Ureter (tissue), 1 donor: ENCODE measurements at regions not wholly inside any gene's neighbourhood (a gene's known extent, or its start where the extent isn't known, plus 50 kb on each side); places are given as distances from the start of the nearest gene placed in this dataset.
"Not testable (repeated sequence)": the region's sequence is repeated elsewhere in the genome, so short reads cannot be mapped to it uniquely, and the experiment has no call there.

Experiments used
- DNase-seq: peaks from one replicate; pipeline ENCODE4 v3.0.0-alpha.2; 2020; ENCODE audit warnings: low spot score
- donor health status: DM: yes; HTN: yes; CAD: no.

DNA sequence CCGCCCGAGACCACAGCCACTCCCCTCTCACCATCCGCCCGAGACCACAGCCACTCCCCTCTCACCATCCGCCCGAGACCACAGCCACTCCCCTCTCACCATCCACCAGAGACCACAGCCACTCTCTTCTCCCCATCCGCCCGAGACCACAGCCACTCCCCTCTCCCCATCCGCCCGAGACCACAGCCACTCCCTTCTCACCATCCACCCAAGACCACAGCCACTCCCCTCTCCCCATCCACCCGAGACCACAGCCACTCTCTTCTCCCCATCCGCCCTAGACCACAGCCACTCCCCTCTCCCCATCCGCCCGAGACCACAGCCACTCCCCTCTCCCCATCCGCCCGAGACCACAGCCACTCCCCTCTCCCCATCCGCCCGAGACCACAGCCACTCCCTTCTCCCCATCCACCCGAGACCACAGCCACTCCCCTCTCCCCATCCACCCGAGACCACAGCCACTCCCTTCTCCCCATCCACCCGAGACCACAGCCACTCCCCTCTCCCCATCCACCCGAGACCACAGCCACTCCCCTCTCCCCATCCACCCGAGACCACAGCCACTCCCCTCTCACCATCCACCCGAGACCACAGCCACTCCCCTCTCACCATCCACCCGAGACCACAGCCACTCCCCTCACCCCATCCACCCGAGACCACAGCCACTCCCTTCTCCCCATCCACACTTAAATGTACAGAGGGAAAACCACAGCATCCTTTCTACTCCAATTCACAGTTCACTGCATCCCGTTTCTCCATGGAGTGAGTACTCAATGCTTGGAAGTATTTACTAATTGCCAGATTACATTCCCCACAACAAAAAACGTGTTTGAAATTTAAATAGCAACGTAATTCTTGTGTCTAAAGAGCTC, 83.5 kb upstream of the SFSWAP start:
- not testable (repeated sequence) for DNase-seq

DNA sequence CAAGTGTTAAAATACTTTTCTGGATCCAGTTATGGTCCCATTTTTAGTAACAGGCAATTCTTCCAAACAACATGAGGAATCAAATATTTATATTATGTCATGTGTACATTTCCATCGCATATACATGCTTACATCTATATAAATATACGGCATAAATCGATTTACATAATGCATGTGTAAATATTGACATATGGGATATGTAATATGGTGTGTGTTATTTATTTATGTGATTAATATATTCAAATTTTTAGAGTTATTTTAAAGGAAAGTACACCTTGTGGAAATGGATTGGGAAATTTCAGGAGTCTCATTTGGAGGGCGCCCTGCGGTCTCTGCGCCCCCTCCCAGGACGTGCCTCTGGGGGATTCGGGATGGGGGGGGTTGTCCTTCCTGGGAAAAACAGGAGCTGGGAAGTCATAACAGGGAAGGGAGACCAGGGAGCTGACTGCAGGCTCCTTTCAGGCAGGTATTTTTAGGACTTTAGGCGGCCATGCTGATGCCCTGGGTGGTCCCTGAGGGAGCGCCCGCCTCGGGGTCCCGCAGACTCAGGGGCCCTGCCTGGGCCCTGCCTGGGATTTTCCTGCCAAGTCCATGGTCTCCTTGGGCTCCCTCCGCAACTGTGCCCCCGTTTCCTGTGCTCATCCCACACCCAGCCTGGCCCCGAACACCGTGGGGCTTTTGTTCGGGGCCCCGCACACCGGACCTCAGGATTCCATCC, 82.7 kb upstream of the SFSWAP start:
- DNase-seq = no peak

DNA sequence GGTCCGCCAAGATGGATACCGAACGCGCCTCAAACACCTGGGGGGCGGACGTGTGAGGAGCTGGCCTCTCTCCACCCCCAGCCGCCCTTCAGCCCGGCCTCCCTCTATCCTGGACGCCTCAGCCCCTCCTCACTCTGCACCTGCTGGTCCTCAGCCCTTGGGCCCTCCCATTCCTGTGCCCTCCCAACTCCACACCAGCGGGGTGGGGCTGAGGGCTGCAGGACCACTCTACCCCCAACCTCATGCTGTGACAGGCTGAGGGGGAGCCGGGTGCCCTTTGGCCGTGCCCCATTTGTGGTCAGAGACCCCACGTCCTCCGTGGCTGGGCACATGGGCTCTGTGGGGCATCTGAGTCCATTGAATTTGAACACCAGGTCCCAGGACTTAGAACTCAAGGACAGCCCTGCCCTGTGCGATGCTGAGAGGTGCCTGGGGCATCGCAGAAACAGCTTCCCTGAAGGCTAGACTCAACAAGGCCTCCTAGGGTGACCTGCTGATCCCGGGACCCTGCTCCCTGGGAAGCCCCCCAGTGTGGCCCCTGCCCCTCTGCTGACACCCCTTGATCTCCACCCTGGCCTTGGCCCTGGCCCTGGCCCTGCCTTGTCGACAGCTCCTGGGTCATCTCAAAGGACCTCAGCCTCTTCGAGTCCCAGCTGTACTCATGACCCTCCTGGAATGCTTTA, 82.0 kb upstream of the SFSWAP start:
- DNase-seq = no peak

DNA sequence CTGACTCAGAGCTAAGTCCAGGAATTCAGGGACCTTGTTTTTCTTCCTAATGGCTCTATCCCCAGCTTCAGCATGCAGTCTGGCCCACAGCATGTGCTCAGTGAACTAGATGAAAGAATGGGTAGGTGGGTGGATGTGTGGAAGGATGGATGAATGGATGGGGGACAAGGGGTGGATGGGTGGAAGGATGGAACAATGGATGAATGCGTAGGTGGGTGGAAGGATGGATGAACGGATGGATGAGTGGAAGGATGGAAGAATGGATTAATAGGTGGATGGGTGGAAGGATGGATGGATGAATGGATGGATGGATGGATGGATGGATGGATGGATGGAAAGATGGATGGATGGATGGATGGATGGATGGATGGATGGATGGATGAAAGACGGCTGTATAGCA, 79.7 kb upstream of the SFSWAP start:
- DNase-seq = no peak

DNA sequence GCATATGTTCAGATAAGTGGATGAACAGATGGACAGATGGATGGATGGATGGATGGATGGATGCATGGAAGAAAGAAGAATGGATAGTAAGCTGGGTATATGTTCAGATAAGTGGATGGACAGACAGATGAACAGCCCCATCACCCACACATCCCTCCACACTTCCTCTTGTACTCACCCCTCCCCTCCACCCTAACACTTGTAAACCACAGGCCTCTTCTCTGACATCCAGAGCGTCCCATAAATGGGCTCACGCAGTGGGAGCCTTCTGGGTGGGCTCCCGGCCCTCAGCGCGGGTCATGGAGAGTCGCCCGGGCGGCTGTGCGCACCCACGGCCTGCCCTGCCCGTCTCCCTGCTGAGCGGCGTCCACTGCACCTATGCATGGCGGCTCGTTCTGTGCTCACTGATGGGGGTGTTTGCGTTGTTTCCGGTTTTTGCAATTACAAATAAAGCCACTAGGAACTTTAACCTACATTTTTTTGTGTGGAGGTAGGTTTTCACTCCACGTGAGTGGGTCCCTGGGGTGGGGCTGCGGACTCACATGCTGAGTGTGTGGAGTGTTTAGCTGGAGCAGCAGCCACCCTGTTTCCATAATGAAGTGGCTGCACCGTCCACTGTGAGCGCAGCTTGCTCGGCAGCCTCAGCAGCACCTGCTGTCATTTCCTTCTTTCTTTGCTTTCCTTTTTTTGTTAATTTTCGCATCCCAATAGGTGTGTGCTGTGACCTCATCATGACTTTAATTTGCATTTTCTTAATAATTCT, 78.8 kb upstream of the SFSWAP start:
- DNase-seq = not testable (repeated sequence)

DNA sequence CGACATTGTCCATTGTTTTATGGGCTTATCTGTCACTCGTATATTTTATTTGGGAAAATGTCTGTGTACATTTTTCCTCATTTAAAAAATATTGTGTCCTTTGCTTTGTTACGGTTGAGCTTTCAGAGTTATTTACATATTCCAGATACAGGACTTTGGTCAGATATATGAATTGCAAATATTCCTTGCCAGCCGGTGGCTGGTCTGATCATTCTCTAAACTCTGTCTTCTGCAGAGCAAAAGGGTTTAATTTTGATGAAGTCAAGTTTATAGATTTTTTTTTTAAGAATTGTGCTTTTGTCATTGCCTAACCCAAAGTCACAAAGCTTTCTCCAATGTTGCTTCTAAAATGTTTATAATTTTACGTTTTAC, 78.3 kb upstream of the SFSWAP start:
- not testable (repeated sequence) for DNase-seq

DNA sequence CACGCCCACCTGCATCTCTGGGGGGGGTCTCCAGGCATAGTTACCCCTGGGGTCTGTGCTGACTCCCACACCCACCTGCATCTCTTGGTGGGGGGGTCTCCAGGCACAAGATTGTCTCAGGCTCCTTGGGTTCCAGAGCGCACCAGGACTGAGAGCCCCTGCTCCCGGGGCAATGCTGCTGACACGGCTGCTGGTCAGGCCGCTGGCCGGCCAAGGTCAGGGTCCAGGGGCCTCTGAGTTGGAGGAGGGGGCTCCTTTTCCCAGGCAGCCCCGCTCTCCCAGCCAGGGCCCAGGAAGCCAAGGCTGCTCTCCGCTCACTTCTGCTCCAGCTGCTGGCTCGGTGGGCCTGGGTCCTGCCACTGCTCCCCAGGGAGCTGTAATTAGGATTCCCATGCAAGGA, 77.3 kb upstream of the SFSWAP start:
- DNase-seq = not testable (repeated sequence)

DNA sequence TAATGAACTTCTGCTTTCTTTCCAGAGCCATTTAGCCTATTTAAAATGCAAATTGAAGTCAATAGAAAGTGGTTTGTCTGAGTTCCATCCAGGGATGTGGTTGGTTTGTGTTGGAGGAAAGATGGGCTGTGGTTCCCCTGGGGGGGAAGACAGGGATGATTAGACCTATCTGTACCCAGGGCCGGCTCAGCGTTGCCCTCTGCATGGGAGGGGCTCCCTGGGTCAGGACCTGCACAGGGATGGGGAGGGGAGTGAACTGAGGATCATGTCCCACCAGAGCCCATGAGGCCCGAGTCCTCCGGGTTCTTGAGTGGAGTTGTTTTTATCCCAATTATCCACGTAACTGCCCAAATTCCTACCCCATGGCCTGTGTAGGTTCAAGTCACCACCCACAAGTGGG, 76.9 kb upstream of the SFSWAP start:
- DNase-seq = no peak

DNA sequence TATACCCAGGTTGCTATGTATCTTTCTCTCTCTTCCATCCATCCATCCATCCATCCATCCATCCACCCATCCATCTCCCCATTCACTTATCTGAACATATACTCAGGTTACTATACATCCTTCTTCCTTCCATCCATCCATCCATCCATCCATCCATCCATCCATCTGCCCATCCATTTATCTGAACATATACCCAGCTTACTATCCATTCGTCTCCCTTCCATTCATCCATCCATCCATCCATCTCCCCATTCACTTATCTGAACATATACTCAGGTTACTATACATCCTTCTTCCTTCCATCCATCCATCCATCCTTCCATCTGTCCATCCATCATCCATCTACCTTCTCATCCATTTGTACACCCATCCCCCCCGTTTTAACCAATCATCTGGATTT, 75.9 kb upstream of the SFSWAP start:
- DNase-seq = not testable (repeated sequence)

DNA sequence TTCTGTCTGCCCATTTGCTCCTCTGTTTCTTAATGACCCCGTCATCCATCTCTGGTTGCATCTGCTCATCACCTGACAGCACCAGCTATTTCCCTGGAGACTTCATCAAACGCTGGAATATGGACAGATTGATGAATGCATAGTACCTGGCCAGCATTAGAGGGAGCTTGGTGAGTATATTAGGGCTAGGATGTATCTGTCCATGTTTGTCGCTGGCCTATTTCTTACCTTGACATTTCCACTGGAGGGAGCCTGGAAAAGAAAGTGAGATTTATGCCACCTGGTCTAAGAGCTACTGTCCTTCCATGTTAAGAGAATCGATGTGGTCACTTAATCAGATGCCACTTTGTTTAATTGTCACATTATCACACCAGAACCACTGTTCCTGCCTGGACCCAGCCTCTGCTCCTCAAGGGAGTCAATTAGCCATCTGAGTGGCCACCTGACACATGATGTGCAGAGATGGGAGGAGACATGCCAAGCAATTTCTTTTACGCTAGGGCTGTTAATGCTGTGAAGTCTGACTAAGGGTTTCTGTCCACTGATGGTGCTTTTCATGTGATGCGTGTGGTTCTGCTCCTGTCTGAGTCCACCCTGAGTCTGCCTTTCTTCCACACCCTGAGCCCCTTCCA, 75.3 kb upstream of the SFSWAP start:
- DNase-seq = no peak

DNA sequence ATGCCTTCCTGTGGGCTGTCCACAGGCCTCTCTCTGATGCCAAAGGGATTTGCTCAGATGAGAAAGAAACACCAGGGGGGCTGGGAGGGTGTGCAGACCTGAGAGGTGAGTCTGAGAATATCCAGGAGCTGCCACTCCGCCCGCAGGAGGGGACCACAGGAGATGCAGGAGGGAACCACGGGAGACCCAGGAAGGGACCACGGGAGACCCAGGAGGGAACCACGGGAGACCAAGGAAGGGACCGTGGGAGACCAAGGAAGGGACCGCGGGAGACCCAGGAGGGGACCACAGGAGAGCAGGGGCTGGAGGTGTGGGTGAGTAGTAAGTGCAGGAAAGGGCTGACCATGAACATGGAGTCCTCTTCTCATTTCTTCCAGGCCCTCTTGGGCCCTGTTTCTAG, 74.6 kb upstream of the SFSWAP start:
- DNase-seq = no peak

DNA sequence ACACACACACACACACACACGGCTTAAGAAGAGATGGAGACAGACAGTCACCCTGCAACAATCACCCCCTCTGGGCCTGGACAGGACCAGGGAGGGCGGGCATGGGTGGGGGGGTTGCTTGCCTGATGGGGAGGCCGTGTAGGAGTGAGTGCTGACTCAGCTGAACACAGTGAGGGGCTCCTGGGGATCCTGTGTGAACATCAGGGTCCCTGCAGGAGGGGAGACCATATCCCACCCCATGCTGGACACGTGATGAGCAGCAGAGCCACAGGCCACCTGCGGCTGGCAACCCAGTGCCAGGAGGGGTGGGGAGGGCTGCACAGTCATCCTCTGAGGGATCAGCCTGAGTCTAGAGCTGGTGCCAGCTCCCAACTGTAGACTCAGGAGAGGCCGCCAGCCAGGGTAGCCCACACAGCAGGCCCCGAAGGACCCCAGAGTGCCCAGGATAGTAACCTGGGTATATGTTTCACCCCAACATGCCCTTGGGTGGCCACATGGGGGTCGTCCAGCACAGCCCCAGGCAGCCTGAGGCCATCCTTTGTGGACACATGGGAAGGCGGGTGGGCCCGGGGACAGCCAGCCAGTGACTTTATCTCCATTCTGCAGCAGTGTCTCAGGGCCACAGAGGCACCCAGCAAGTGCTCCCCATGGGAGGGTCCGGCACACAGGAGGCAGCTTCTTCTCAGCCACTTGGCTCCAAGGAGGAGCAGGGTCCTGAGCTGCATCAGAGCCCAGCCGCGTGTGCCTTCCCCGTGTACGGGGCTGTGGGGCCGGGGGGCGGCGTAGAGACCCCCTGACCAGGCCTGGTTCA, 73.7 kb upstream of the SFSWAP start:
- DNase-seq = no peak

DNA sequence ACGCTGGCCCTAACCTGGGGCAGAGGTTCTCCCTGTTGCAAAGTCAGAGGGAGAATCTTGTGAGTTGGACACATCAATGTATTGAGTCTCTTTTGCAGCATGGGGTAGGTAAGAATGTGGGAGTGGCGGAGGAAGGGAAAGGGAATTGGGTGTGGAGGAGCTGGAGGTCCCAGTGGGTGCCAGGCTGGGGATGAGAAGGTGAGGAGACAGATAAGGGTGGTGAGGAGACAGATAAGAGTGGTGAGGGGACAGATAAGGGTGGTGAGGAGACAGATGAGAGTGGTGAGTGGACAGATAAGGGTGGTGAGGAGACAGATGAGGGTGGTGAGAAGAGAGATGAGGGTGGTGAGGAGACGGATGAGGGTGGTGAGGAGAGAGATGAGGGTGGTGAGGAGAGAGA, 72.9 kb upstream of the SFSWAP start:
- DNase-seq = no peak

DNA sequence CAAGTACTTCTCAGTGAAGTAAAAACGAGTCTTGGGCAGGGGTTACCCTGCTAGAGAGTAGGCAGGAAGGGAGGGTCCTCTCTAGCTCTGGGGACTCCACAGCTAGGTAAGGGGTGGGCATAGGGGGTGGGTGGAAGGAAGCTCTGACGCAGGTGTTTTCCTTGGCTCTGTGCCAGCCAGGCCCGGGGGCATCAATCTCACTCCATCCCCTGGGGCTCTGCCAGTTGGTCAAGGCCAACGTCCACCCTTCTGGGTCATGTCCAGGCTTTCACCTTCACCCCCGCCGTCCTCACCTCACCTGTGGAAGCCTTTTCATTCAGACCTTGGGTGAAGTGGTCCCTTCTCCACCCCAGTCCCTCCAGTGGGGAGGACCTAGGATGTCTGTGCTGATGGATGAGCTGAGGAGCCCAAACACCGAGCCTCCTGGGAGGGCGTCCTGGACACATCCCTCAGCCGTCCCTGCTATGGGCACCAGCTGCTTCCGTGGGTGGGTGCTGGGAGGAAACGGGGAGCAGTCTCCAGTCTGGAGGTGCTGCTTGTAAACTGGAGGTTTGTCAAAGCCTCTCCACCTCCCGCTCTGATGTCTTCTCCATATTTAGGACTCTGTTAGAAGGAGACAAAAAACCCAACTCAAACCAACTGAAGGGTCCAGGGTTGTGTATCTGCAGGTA, 71.5 kb upstream of the SFSWAP start:
- DNase-seq = no peak

DNA sequence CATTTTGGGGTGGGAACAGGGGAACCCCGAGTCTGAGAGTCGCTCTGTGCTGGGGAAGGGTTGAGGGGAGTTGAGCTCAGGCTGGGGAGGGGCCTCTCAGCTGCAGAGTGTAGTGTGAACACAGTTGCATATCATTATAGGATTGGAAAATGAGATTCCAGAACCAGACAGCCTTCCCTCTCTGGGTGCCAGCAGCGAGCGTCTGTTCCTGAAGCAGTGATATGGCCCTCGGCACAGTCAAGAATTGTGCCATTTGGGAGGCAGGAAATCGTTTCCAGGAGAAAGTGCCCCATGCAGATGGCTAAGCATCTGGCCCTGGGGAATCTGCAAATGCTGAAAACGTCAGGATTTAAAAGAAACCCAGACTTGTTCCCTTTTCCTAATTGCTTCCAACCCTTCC, 70.4 kb upstream of the SFSWAP start:
- no peak for DNase-seq

DNA sequence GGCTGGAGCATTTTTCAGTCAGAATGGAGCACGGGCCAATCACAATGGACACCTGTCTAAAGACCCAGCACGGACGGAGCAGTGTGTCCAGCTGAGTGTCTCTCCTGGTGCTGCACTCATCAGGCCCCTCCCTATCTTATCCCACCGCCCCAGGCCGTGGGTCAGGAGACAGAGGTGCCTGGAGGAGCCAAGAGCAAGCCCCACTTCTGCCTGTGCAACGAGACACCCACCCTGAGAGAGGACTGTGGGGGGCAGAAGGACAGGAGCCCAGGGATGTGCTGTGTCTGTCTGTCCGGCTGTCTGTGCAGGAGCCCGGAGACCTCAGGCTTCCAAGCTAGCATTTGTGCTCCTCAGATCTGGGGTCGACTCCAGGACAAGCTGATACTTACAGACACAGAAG, 69.6 kb upstream of the SFSWAP start:
- DNase-seq = no peak

DNA sequence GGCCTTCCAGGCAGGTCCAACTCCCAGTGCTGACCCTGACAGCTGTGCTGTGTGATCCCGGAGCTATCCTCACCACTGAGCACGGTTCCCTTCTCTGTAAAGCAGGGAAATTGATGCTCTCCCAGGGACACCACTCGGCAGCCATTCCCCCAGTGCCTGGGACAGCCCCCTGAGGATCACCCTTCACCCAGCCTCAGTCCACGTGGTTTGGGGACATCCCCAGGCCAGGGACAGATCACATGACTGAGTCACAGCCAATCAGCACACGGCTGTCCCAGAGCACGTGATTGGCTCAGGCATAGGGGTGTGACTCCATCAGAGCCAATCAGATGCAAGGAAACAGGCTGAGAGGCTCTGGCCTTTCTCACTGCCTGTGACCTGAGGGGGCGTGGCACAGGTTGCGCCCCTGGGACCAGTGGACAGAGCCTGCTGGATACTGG, 68.8 kb upstream of the SFSWAP start:
- no peak for DNase-seq

DNA sequence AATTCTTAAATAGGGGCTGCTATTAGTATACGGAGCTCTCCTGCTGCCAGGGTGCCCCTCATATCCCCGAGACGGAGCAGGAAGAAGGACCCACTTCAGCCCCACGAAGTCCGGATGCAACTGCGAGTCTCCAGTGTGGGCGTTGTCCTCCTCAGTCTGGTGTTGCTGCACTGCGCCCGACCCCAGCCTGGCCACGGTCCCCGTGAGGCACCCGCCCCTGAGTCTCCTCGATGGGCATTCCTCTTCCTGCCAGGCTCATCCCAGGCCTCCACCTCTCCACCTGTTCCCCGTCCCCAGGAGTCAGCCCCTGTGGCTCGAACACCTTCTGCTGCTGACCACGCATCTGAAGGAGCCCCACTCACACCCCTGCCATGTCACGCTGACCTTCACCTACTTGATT, 68.1 kb upstream of the SFSWAP start:
- DNase-seq = no peak

DNA sequence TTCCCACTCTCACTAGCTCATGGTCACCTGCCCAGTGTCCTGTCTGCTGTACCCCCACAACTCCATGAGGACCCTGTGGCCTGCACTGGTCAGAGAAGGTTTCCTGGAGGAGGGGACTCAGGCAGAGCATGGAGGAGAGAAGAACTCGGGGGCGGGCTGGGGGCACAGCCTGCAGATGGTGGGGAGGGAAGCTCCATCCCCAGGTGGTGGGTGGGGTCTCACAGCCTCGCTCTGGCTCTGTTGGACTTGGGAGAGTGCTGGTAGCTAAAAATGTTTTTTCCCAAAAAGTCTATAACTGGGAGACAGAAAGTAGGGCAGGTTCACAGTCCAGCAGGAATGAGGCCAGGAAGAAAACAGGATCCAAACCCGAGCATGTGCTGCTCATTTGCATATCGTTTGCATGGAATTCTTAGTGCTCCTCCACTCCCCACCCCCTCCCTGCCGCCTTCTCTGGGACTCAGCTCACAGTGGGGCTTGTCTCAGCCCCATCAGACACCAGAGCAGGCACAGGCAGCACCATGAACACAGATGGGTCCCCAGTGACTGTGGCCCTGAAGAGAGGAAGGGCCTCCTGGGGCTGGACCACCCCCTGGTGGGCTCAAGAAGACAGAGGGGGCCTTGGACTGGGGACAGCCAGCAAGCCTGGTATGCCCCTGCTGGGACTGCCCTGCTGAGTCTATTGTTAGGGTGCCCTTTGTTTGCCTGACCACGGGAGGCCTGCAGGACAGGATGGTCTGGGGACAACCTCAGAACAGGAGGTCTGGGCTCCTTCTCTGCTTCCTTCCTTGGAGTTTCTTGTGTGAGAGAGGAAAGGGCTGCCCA, 67.0 kb upstream of the SFSWAP start:
- DNase-seq = no peak
